ENCODE measurements at regions not wholly inside any gene's neighbourhood (a gene's known extent, or its start where the extent isn't known, plus 50 kb on each side); places are given as distances from the start of the nearest gene placed in this dataset.

- no peak for TF ChIP-seq REST (IDR thresholded peaks at IDR 0.05; ENCODE audit: low read depth)
- TF ChIP-seq YY1 (IDR thresholded peaks at IDR 0.05; ENCODE audit: low read depth): no peak
- TF ChIP-seq RAD21 (IDR thresholded peaks at IDR 0.05; ENCODE audit: low read depth): no peak
- no peak for TF ChIP-seq CREB1 (IDR thresholded peaks at IDR 0.05; ENCODE audit: low read depth)
- TF ChIP-seq TAF1 (IDR thresholded peaks at IDR 0.05; ENCODE audit: low read depth): no peak
- no peak for TF ChIP-seq EP300 (IDR thresholded peaks at IDR 0.05; ENCODE audit: borderline replicate concordance)
- no peak for TF ChIP-seq USF1 (IDR thresholded peaks at IDR 0.05)
- no peak for TF ChIP-seq TEAD4 (IDR thresholded peaks at IDR 0.05)
These were observed 127.2 kb upstream of the SLC25A48 start for GRCh38 chr5:135707302-135707701.

Measured in Ishikawa (cell line).